Neural progenitor cell (in vitro differentiated cells): ENCODE measurements at regions not wholly inside any gene's neighbourhood (a gene's known extent, or its start where the extent isn't known, plus 50 kb on each side); places are given as distances from the start of the nearest gene placed in this dataset.

Experiments used
- CTCF ChIP-seq: fragments of 200-600 bp; sonication (generic); IDR thresholded peaks from 2 replicates; pipeline ENCODE4 v1.5.1; 2017; ENCODE audit warnings: antibody characterized with exemption, mild to moderate bottlenecking
- EZH2 ChIP-seq: fragments of 200-600 bp; sonication (generic); IDR thresholded peaks from 2 replicates; pipeline ENCODE4 v1.6.1; 2017; ENCODE audit warnings: antibody characterized with exemption, mild to moderate bottlenecking, moderate library complexity
- EZH2phosphoT487 ChIP-seq: fragments of 200-600 bp; sonication (generic); IDR thresholded peaks from 2 replicates; pipeline ENCODE4 v1.6.1; 2017; ENCODE audit warnings: antibody characterized with exemption

GRCh38 chr5:18944771-18945170, 1043.2 kb downstream of the CDH18 start:
- TF ChIP-seq CTCF, result no peak
- no peak for TF ChIP-seq EZH2phosphoT487
- no peak for TF ChIP-seq EZH2
